PC-9 (cell line): ENCODE measurements at regions not wholly inside any gene's neighbourhood (a gene's known extent, or its start where the extent isn't known, plus 50 kb on each side); places are given as distances from the start of the nearest gene placed in this dataset.

Experiments
- CTCF ChIP-seq: fragments of 200-600 bp; sonication (generic); conservative IDR thresholded peaks from 2 replicates; pipeline ENCODE4 v1.6.1; 2017; ENCODE audit warnings: mixed run types, antibody characterized with exemption, mild to moderate bottlenecking, moderate library complexity
- EZH2 ChIP-seq: fragments of 200-600 bp; sonication (generic); IDR thresholded peaks from 2 replicates; pipeline ENCODE4 v1.8.0; 2017; ENCODE audit warnings: antibody characterized with exemption, low read depth

DNA sequence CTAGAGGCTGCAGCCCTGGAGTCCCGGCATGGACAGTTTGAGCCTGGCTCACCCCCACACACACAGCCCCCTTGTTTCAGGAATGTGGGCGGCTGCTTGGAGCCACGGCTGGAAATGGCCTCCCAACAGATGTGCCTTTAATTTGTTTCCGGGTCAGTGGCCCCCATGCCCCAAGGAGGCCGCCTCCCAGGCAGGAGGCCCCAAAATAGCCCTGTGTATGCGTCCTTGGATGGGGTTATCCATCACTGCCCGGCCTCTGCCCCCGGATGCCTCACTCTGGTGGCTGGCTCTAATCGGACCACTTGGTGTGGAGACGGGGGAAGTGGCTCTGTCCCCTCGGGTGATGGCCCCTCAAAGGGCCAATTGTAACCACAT, 151.9 kb upstream of the MYCN start:
- TF ChIP-seq EZH2 (no peak), CTCF (no peak)
